ENCODE measurements at regions not wholly inside any gene's neighbourhood (a gene's known extent, or its start where the extent isn't known, plus 50 kb on each side); places are given as distances from the start of the nearest gene placed in this dataset.

GRCh38 chr7:79880312-79880711 lies 254.3 kb upstream of the GNAI1 start:
- no peak for DNase-seq (ENCODE audit: low spot score)
- Histone ChIP-seq H3K4me1 (ENCODE audit: control insufficient read depth in 1 of 2, low read depth in 2 of 2) (no peaks in the 10 kb centered on the region), H3K27me3 (replicated peaks; ENCODE audit: insufficient read depth) (no peaks in the 10 kb centered on the region), H3K9me3 (no peaks in the 10 kb centered on the region), H3K27ac (no peak overlapping the region), H3K36me3 (no peaks in the 10 kb centered on the region), H3K4me3 (no peak overlapping the region)
- no peak for ATAC-seq (ENCODE audit: insufficient number of reproducible peaks, low FRiP score, low read depth)
- TF ChIP-seq, protein P1, sequence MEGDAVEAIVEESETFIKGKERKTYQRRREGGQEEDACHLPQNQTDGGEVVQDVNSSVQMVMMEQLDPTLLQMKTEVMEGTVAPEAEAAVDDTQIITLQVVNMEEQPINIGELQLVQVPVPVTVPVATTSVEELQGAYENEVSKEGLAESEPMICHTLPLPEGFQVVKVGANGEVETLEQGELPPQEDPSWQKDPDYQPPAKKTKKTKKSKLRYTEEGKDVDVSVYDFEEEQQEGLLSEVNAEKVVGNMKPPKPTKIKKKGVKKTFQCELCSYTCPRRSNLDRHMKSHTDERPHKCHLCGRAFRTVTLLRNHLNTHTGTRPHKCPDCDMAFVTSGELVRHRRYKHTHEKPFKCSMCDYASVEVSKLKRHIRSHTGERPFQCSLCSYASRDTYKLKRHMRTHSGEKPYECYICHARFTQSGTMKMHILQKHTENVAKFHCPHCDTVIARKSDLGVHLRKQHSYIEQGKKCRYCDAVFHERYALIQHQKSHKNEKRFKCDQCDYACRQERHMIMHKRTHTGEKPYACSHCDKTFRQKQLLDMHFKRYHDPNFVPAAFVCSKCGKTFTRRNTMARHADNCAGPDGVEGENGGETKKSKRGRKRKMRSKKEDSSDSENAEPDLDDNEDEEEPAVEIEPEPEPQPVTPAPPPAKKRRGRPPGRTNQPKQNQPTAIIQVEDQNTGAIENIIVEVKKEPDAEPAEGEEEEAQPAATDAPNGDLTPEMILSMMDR (IDR thresholded peaks at IDR 0.05) = no peak

GRCh38 chr7:79877874-79878465 lies 256.7 kb upstream of the GNAI1 start:
- DNase-seq (ENCODE audit: low spot score) (no peak), ATAC-seq (ENCODE audit: insufficient number of reproducible peaks, low FRiP score, low read depth) (no peak)
- Histone ChIP-seq H3K27ac (no peak overlapping the region), H3K36me3 (no peaks in the 10 kb centered on the region), H3K4me3 (no peak overlapping the region), H3K27me3 (replicated peaks; ENCODE audit: insufficient read depth) (no peaks in the 10 kb centered on the region), H3K4me1 (ENCODE audit: control insufficient read depth in 1 of 2, low read depth in 2 of 2) (no peaks in the 10 kb centered on the region), H3K9me3 (no peaks in the 10 kb centered on the region)
- TF ChIP-seq, protein P1 (IDR thresholded peaks at IDR 0.05) = no peak

DNA sequence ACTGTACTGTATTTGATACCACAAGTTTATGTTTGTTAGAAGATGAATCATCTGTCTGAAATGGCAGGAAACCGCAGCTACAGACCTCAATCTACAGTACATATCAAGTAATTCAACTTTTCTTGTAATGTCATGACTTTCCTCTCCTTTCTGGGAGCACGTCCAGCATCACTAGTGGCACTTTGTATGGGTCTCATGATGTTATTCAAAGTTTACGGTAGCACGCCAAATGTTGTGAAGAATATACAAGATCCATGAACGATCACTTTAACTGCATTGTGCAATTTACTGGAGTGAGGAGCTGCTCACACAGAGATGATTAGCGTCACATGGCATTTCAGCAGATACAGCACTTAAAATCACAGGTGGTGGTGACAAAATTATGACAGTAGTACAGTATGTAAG lies 257.8 kb upstream of the GNAI1 start:
- DNase-seq (ENCODE audit: low spot score) = no peak
- TF ChIP-seq, protein P1 (IDR thresholded peaks at IDR 0.05) = no peak
- Histone ChIP-seq H3K36me3 (no peaks in the 10 kb centered on the region), H3K27ac (no peak overlapping the region), H3K9me3 (no peaks in the 10 kb centered on the region), H3K27me3 (replicated peaks; ENCODE audit: insufficient read depth) (no peaks in the 10 kb centered on the region), H3K4me3 (no peak overlapping the region), H3K4me1 (ENCODE audit: control insufficient read depth in 1 of 2, low read depth in 2 of 2) (no peaks in the 10 kb centered on the region)
- no peak for ATAC-seq (ENCODE audit: insufficient number of reproducible peaks, low FRiP score, low read depth)

DNA sequence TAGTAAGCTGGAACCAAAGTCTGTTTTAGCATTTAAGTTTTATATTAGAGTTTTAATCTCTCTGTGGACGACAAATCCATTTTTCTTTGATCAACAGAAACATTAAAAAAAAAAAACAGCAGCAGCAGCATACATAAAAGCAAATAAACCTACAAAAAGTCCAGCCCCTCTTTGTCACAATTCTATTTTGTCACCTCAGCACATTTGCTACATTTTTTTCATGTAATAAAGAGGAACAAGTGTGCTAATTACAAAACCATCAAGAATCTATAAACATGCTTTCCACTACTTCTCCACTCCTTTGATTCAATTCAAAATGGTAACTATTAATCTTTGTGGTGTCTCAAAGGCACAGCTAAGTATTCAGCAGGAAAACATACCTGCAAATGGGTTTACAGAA lies 259.8 kb upstream of the GNAI1 start:
- no peak for DNase-seq (ENCODE audit: low spot score)
- H3K36me3 ChIP-seq = no peaks in the 10 kb centered on the region
- ATAC-seq (ENCODE audit: insufficient number of reproducible peaks, low FRiP score, low read depth) = no peak
- H3K9me3 ChIP-seq = no peaks in the 10 kb centered on the region
- no peaks in the 10 kb centered on the region for H3K4me1 ChIP-seq (ENCODE audit: control insufficient read depth in 1 of 2, low read depth in 2 of 2)
- H3K27me3 ChIP-seq (replicated peaks; ENCODE audit: insufficient read depth) = no peaks in the 10 kb centered on the region
- TF ChIP-seq, protein P1 (IDR thresholded peaks at IDR 0.05) = no peak
- no peak overlapping the region for H3K27ac ChIP-seq
- H3K4me3 ChIP-seq = no peak overlapping the region

GRCh38 chr7:79872176-79872575 lies 262.5 kb upstream of the GNAI1 start:
- Histone ChIP-seq H3K36me3 (no peaks in the 10 kb centered on the region), H3K4me1 (ENCODE audit: control insufficient read depth in 1 of 2, low read depth in 2 of 2) (no peaks in the 10 kb centered on the region), H3K27me3 (replicated peaks; ENCODE audit: insufficient read depth) (no peaks in the 10 kb centered on the region), H3K4me3 (no peak overlapping the region), H3K27ac (no peak overlapping the region), H3K9me3 (no peaks in the 10 kb centered on the region)
- ATAC-seq (ENCODE audit: insufficient number of reproducible peaks, low FRiP score, low read depth) = no peak
- DNase-seq (ENCODE audit: low spot score) = no peak
- TF ChIP-seq, protein P1 (IDR thresholded peaks at IDR 0.05) = no peak

Measured in thoracic aorta (tissue), 2 donors.